GM20000 (cell line): ENCODE measurements at regions not wholly inside any gene's neighbourhood (a gene's known extent, or its start where the extent isn't known, plus 50 kb on each side); places are given as distances from the start of the nearest gene placed in this dataset.

ENCODE experiments used
- DNase-seq: peaks from one replicate; pipeline ENCODE4 v3.0.0; 2012; ENCODE audit warnings: low spot score
- TF ChIP-seq, protein P1 (sequence below): IDR thresholded peaks from 2 replicates; pipeline ENCODE4 v1.5.1; 2012; ENCODE audit warnings: mild to moderate bottlenecking, control low read depth; ENCODE audit errors: extremely low read depth, missing control alignments

- no peak for DNase-seq
- TF ChIP-seq, protein P1, sequence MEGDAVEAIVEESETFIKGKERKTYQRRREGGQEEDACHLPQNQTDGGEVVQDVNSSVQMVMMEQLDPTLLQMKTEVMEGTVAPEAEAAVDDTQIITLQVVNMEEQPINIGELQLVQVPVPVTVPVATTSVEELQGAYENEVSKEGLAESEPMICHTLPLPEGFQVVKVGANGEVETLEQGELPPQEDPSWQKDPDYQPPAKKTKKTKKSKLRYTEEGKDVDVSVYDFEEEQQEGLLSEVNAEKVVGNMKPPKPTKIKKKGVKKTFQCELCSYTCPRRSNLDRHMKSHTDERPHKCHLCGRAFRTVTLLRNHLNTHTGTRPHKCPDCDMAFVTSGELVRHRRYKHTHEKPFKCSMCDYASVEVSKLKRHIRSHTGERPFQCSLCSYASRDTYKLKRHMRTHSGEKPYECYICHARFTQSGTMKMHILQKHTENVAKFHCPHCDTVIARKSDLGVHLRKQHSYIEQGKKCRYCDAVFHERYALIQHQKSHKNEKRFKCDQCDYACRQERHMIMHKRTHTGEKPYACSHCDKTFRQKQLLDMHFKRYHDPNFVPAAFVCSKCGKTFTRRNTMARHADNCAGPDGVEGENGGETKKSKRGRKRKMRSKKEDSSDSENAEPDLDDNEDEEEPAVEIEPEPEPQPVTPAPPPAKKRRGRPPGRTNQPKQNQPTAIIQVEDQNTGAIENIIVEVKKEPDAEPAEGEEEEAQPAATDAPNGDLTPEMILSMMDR = no peak
Measured at GRCh38 chr9:1683951-1684350, 331.2 kb upstream of the SMARCA2 start.

DNA sequence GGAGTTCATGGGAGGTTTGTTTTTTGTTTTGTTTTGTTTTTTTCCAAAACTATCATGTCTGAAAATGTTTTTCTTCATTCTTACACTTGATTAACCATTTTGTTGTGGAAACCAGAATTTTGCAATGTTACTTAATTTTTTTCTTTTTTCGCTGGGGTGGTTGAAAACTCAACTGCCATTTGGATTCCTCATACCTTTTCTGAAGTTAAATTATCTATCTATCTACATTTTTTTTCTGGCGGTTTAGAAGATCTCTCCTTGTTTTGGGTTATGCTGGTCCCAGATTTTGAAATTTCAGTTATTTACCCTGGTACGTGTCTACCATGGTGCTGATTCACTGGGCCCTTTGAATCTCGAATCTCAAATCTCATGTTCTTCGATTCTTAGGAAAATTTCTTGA, 316.2 kb upstream of the SMARCA2 start:
- DNase-seq = no peak
- TF ChIP-seq, protein P1 = no peak

DNA sequence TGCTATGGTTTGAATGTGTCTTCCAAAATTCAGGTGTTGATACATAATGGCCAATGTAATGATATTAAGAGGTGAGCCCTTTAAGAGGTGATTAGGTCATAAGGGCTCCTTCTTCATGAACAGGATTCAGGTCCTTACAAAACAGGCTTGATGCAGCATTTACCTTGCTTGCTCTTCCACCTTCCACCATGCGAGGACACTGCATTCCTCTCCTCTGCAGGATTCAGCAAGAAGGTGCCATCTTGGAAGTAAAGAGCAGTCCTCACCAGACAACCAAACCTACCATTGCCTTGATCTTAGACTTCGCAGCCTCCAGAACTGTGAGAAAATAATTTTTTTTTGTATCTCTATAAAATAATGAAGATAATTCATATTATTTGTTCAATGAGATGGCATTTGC, 314.0 kb upstream of the SMARCA2 start:
- no peak for DNase-seq
- TF ChIP-seq, protein P1 = no peak

DNA sequence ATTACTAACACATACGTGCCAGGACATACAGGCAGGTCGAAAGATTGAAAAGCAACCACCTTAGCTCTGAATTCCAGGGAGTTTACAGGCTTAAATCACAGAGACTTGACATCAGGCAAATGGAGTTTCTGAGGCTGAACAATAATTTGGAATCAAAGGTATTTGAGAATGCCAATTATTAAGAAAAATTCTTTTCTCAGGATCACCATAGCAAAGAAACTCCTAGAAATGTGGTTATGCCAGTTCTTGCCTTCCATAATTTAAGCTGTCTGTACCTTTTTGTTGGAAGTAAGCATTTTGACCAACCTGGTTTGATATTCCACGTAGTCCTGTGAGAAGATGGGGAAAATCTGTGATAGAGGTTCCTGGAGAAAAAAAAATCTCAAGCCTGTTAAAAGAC, 312.4 kb upstream of the SMARCA2 start:
- TF ChIP-seq, protein P1 = no peak
- DNase-seq = no peak

DNA sequence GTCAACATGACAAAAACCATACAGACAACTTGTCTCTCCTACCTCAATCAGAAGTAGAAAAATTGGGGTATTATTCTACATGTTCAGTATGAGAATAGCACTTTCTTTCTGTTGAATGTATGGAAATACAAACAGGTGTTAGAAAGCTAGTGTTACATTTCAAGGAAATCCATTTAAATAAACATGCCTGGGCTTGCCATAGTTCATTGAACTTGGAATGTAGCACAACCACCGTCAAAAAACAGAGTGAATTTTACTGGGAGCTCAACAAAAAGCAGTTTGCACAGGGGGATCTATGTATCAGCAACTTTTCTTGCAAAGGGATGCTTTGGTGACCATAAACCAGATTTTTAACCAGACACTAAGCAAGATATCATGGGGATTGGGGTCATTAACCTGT, 307.9 kb upstream of the SMARCA2 start:
- TF ChIP-seq, protein P1 = no peak
- DNase-seq = no peak

- DNase-seq = no peak
- TF ChIP-seq, protein P1 = no peak
Measured at GRCh38 chr9:1708219-1708618, 306.9 kb upstream of the SMARCA2 start.

DNA sequence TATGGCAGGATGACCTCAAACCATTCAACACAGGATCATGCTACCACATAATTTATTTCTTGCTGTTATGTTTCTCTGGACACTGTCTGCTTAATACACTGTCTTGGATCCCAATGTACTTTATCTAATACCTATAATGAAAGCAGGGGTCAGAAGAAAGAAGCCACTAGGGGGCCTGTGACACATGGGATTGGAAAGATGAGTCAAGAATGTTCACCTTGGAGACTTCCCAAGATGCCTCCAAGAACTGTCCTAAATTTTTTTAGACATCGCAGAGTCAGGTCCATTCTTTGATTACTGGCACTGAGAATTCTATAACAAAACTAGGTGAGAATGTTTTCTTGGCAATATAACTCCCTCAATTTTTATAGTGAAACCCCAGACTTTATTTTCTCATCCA, 305.8 kb upstream of the SMARCA2 start:
- peak; percentile 12 for DNase-seq
- TF ChIP-seq, protein P1 = peak; percentile 50

DNA sequence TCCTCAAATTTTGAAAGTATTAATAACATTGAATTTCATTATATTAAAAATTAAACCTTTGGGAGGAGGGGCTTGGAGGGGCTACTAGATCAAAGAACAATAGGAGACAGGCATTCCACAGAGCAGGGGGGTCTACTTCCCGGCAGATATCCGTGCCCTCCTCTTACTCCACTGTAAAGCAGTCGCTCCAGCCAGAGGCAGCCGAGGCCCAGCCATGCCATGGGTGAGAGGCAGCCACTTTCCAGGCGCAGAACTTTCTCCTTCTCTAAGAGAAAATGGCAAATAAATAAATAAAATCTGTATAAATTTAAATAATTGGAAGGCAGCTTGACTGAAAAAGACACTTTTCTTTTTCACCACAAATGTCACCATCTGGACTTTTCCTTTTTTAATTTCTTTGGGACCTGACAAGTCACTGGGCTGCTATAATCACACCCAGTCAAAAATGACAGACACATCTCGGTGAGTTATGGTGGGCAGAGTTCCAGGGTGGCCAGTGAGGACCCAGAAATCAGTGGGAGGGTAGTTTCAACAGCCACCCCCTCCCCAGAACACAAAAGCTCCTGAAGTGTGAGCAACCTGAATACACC, 302.2 kb upstream of the SMARCA2 start:
- TF ChIP-seq, protein P1 = no peak

More for the DNA sequence above, 302.2 kb upstream of the SMARCA2 start:
- DNase-seq = no peak
